IMR-90 (cell line): ENCODE measurements at regions not wholly inside any gene's neighbourhood (a gene's known extent, or its start where the extent isn't known, plus 50 kb on each side); places are given as distances from the start of the nearest gene placed in this dataset.

ENCODE experiments used
- ATAC-seq: fragments of 200-7000 bp; cut with Tn5 transposase; 2 replicates; pipeline ENCODE4 v1.9.1; 2020; ENCODE audit warnings: low read depth, mild to moderate bottlenecking, moderate library complexity
- BruUV-seq: library from RNA; stranded (reverse); fragments of 400-500 nt; replicated peaks from 2 replicates; lab custom pipeline; 2021; lab: Mats Ljungman, UMichigan
- CTCF ChIA-PET: fragments of 300-600 bp; formaldehyde crosslinking; extraction: SDS; loops from one replicate; lab custom pipeline; 2021; ENCODE audit warnings: antibody characterized with exemption; lab: Yijun Ruan, JAX
- POLR2A ChIA-PET: fragments of 300-600 bp; sonication (Branson Sonifier 250); formaldehyde crosslinking; loops from one replicate; lab custom pipeline; 2022; ENCODE audit warnings: antibody characterized with exemption; ENCODE audit not compliant: unreplicated experiment; lab: Charles Lee
- DNase-seq: peaks from one replicate; pipeline ENCODE4 v3.0.0; 2013
- H2AFZ ChIP-seq: replicated peaks from 2 replicates; pipeline ENCODE3; 2013; ENCODE audit warnings: low read length, mild to moderate bottlenecking; ENCODE audit not compliant: poor library complexity
- H2AK5ac ChIP-seq: 2 replicates; pipeline ENCODE4 v1.6.1; 2013; ENCODE audit warnings: low read depth, low read length, inconsistent platforms
- H2AK9ac ChIP-seq: replicated peaks from 2 replicates; pipeline ENCODE3; 2013; ENCODE audit warnings: mild to moderate bottlenecking, low read depth, low read length, moderate library complexity; ENCODE audit not compliant: poor library complexity
- H2BK120ac ChIP-seq: 2 replicates; pipeline ENCODE4 v1.6.1; 2013; ENCODE audit warnings: low read depth, low read length, inconsistent platforms
- H2BK15ac ChIP-seq: 3 replicates; pipeline ENCODE4 v1.6.1; 2013; ENCODE audit warnings: low read depth, low read length, inconsistent platforms
- H2BK20ac ChIP-seq: 2 replicates; pipeline ENCODE4 v1.6.1; 2013; ENCODE audit warnings: low read depth, mild to moderate bottlenecking, inconsistent platforms, low read length, moderate library complexity
- H2BK5ac ChIP-seq: 2 replicates; pipeline ENCODE4 v1.6.1; 2013; ENCODE audit warnings: mild to moderate bottlenecking, low read depth, low read length, inconsistent platforms; ENCODE audit not compliant: poor library complexity, severe bottlenecking
- H3K14ac ChIP-seq: replicated peaks from 2 replicates; pipeline ENCODE4 v1.6.1; 2013; ENCODE audit warnings: low read depth, low read length, inconsistent platforms
- H3K18ac ChIP-seq: 2 replicates; pipeline ENCODE4 v1.6.1; 2013; ENCODE audit warnings: low read depth, low read length, control low read depth
- H3K23ac ChIP-seq: 2 replicates; pipeline ENCODE4 v1.6.1; 2013; ENCODE audit warnings: low read depth, low read length, inconsistent platforms
- H3K27ac ChIP-seq: 2 replicates; pipeline ENCODE4 v1.5.1; 2013; ENCODE audit warnings: mild to moderate bottlenecking, control low read depth, low read length; ENCODE audit not compliant: insufficient read depth
- H3K27me3 ChIP-seq: 2 replicates; pipeline ENCODE4 v1.6.1; 2013; ENCODE audit warnings: low read length; ENCODE audit not compliant: control insufficient read depth, insufficient read depth
- H3K36me3 ChIP-seq: 2 replicates; pipeline ENCODE4 v1.6.1; 2013; ENCODE audit warnings: low read length, mixed read lengths; ENCODE audit not compliant: control insufficient read depth, insufficient read depth
- H3K4ac ChIP-seq: 2 replicates; pipeline ENCODE4 v1.6.1; 2013; ENCODE audit warnings: low read depth, low read length, inconsistent platforms
- H3K4me1 ChIP-seq: 2 replicates; pipeline ENCODE4 v1.6.1; 2013; ENCODE audit warnings: low read length, mixed read lengths; ENCODE audit not compliant: control insufficient read depth, insufficient read depth
- H3K4me2 ChIP-seq: 2 replicates; pipeline ENCODE4 v1.6.1; 2013; ENCODE audit warnings: low read depth, mild to moderate bottlenecking, control low read depth, low read length, moderate library complexity
- H3K4me3 ChIP-seq: 2 replicates; pipeline ENCODE4 v1.5.1; 2013; ENCODE audit warnings: low read depth, mild to moderate bottlenecking, control low read depth, low read length, moderate library complexity; ENCODE audit not compliant: insufficient read depth
- H3K56ac ChIP-seq: 2 replicates; pipeline ENCODE4 v1.6.1; 2013; ENCODE audit warnings: low read length, inconsistent platforms; ENCODE audit not compliant: insufficient read depth; ENCODE audit errors: extremely low read depth
- H3K79me1 ChIP-seq, 2 experiments: 2 replicates each; pipeline ENCODE4 v1.6.1; 2013; ENCODE audit warnings: low read length in 2 of 2, inconsistent platforms in 1 of 2, low read depth in 1 of 2
- H3K9ac ChIP-seq: 2 replicates; pipeline ENCODE4 v1.6.1; 2013; ENCODE audit warnings: low read depth, low read length, control low read depth
- H3K9me1 ChIP-seq: 2 replicates; pipeline ENCODE4 v1.6.1; 2013; ENCODE audit warnings: low read length, inconsistent platforms; ENCODE audit not compliant: insufficient read depth
- H3K9me3 ChIP-seq: 2 replicates; pipeline ENCODE4 v1.6.1; 2013; ENCODE audit warnings: low read length; ENCODE audit not compliant: control insufficient read depth, insufficient read depth
- H4K20me1 ChIP-seq: 2 replicates; pipeline ENCODE4 v1.6.1; 2013; ENCODE audit warnings: low read length, inconsistent platforms; ENCODE audit not compliant: insufficient read depth
- H4K5ac ChIP-seq: 2 replicates; pipeline ENCODE4 v1.6.1; 2013; ENCODE audit warnings: mild to moderate bottlenecking, low read depth, low read length, control low read depth
- H4K8ac ChIP-seq, 2 experiments: 2 replicates each; pipeline ENCODE4 v1.6.1; 2013; ENCODE audit warnings: low read depth in 2 of 2, low read length in 2 of 2, control low read depth in 1 of 2, inconsistent platforms in 1 of 2
- H4K91ac ChIP-seq: 2 replicates; pipeline ENCODE4 v1.6.1; 2013; ENCODE audit warnings: low read depth, low read length, inconsistent platforms; ENCODE audit not compliant: insufficient read depth
- BHLHE40 ChIP-seq: fragments of 150-350 bp; IDR thresholded peaks from 2 replicates; pipeline ENCODE4 v1.6.1; 2016; ENCODE audit warnings: mild to moderate bottlenecking, low read depth, low read length
- CEBPB ChIP-seq: IDR thresholded peaks from 2 replicates; pipeline ENCODE4 v1.6.1; 2012; ENCODE audit warnings: low read depth, low read length, improper control_type of control experiment
- CHD1 ChIP-seq: IDR thresholded peaks from 2 replicates; pipeline ENCODE4 v1.6.1; 2012; ENCODE audit warnings: low read depth, low read length, improper control_type of control experiment
- CTCF ChIP-seq: conservative IDR thresholded peaks from 2 replicates; pipeline ENCODE4 v1.5.1; 2012; ENCODE audit warnings: mild to moderate bottlenecking, low read depth, low read length, improper control_type of control experiment
- FOS ChIP-seq: fragments of 150-350 bp; IDR thresholded peaks from 2 replicates; pipeline ENCODE4 v1.6.1; 2016; ENCODE audit warnings: low read depth, low read length
- MAZ ChIP-seq: IDR thresholded peaks from 2 replicates; pipeline ENCODE4 v1.6.1; 2012; ENCODE audit warnings: low read depth, mild to moderate bottlenecking, low read length, improper control_type of control experiment, moderate library complexity, borderline replicate concordance
- MXI1 ChIP-seq: IDR thresholded peaks from 2 replicates; pipeline ENCODE4 v1.6.1; 2012; ENCODE audit warnings: low read depth, mild to moderate bottlenecking, low read length, moderate library complexity, borderline replicate concordance
- NFE2L2 ChIP-seq: fragments of 150-350 bp; IDR thresholded peaks from 2 replicates; pipeline ENCODE4 v1.6.1; 2016; ENCODE audit warnings: low read depth, mild to moderate bottlenecking, low read length
- POLR2A ChIP-seq: IDR thresholded peaks from 2 replicates; pipeline ENCODE4 v1.6.1; 2012; ENCODE audit warnings: mild to moderate bottlenecking, low read depth, low read length
- RAD21 ChIP-seq: IDR thresholded peaks from 2 replicates; pipeline ENCODE4 v1.6.1; 2012; ENCODE audit warnings: low read length, improper control_type of control experiment
- RCOR1 ChIP-seq: IDR thresholded peaks from 2 replicates; pipeline ENCODE4 v1.6.1; 2012; ENCODE audit warnings: mild to moderate bottlenecking, low read length, improper control_type of control experiment; ENCODE audit not compliant: insufficient replicate concordance
- RFX5 ChIP-seq: IDR thresholded peaks from 2 replicates; pipeline ENCODE4 v1.8.0; 2012; ENCODE audit warnings: low read depth, mild to moderate bottlenecking, low read length, moderate library complexity
- SMC3 ChIP-seq: fragments of 150-350 bp; IDR thresholded peaks from 2 replicates; pipeline ENCODE4 v1.6.1; 2016; ENCODE audit warnings: low read depth, mild to moderate bottlenecking, antibody characterized with exemption, low read length, moderate library complexity
- USF2 ChIP-seq: fragments of 150-350 bp; IDR thresholded peaks from 2 replicates; pipeline ENCODE4 v1.6.1; 2017; ENCODE audit warnings: mild to moderate bottlenecking, antibody characterized with exemption, low read length, low read depth
- WGBS, 2 experiments: methylation state at CpG; one replicate each; pipeline versions ENCODE4 v1.1.5 to v1.1.7; 2013; ENCODE audit warnings: missing lambda C conversion rate in 2 of 2; ENCODE audit not compliant: insufficient read length in 1 of 2; ENCODE audit errors: extremely low coverage in 2 of 2; 5-methylcytosine and 5-hydroxymethylcytosine counted together
- dilution Hi-C: fragments of 300-500 bp; cut with HindIII; formaldehyde crosslinking; loops from one replicate; pipeline ENCODE4 v1.14.3; 2018; ENCODE audit warnings: low sequenced_read_pairs; ENCODE audit not compliant: unreplicated experiment
- in situ Hi-C: fragments of 300-500 bp; cut with MboI; formaldehyde crosslinking; loops from 3 replicates; pipeline ENCODE4 v1.14.3; 2019; ENCODE audit warnings: low sequenced_read_pairs, inconsistent platforms, mixed read lengths
- intact Hi-C: fragments of 100-400 bp; cut with micrococcal nuclease; formaldehyde crosslinking; loops from 2 replicates; pipeline ENCODE4 v1.10.0; 2022

- BruUV-seq: no TSS peak
These were observed 516.4 kb downstream of the ZEB2 start for GRCh38 chr2:144003460-144004075.

More at GRCh38 chr2:144003460-144004075, 516.4 kb downstream of the ZEB2 start:
- Histone ChIP-seq H3K27ac (no peak overlapping the region), H4K5ac (no peak overlapping the region; the same call in 1 of the 2 replicates), H3K79me1 (no peaks in the 10 kb centered on the region), H3K56ac (no peak overlapping the region), H4K91ac (no peak overlapping the region), H3K4me1 (no peaks in the 10 kb centered on the region), H2BK15ac (no peak overlapping the region), H3K9me3 (no peaks in the 10 kb centered on the region), H3K4me3 (no peak overlapping the region), H3K18ac (no peak overlapping the region; the same call in 1 of the 2 replicates), H3K27me3 (no peaks in the 10 kb centered on the region), H4K20me1 (no peaks in the 10 kb centered on the region), H3K14ac (no peak overlapping the region), H2AK5ac (no peak overlapping the region), H2BK5ac (no peak overlapping the region), H2BK20ac (no peak overlapping the region), H2BK120ac (no peak overlapping the region), H3K23ac (no peak overlapping the region), H3K9ac (no peak overlapping the region), H3K36me3 (no peaks in the 10 kb centered on the region), H2AK9ac (no peak overlapping the region), H4K8ac (no peak overlapping the region), H2AFZ (no peak overlapping the region), H3K4ac (no peak overlapping the region), H3K4me2 (no peak overlapping the region), H3K9me1 (no peaks in the 10 kb centered on the region)
- ChIA-PET CTCF (no interaction called here), POLR2A (no interaction called here)
- in situ Hi-C loops (no loop called here), intact Hi-C loops (no loop called here), dilution Hi-C loops (no loop called here)
- TF ChIP-seq POLR2A: no peak
- TF ChIP-seq MXI1: no peak
- TF ChIP-seq CEBPB: no peak
- no peak for TF ChIP-seq USF2
- no peak for TF ChIP-seq MAZ
- no peak for TF ChIP-seq CHD1
- no peak for TF ChIP-seq RFX5
- no peak for TF ChIP-seq FOS
- TF ChIP-seq NFE2L2: no peak
- TF ChIP-seq CTCF: no peak
- no peak for TF ChIP-seq SMC3
- no peak for TF ChIP-seq RCOR1
- no peak for TF ChIP-seq RAD21
- TF ChIP-seq BHLHE40: no peak
- DNase-seq (no peak), ATAC-seq (no peak)
- WGBS, 2 experiments: no CpG with 5 or more reads among the region's 2 CpGs
